Stimulated activated CD8-positive, alpha-beta memory T cell treated with anti-CD3 and anti-CD28 coated beads, Interleukin-12 subunit alpha, Interleukin-12 subunit beta, amount 100 ng/mL, for 1 hour (primary cell): ENCODE measurements at regions not wholly inside any gene's neighbourhood (a gene's known extent, or its start where the extent isn't known, plus 50 kb on each side); places are given as distances from the start of the nearest gene placed in this dataset.
"Not testable (repeated sequence)": the region's sequence is repeated elsewhere in the genome, so short reads cannot be mapped to it uniquely, and the experiment has no call there.

Experiments used
- DNase-seq: peaks from one replicate; pipeline ENCODE4 v3.0.0-alpha.2; 2020; ENCODE audit warnings: low read depth

- no peak for DNase-seq
These were observed 88.9 kb upstream of the WAC start for GRCh38 chr10:28444031-28444430.

- DNase-seq, result no peak
These were observed 87.4 kb upstream of the WAC start for GRCh38 chr10:28445516-28445915.

- no peak for DNase-seq
These were observed 83.5 kb upstream of the WAC start for GRCh38 chr10:28449382-28449781.

GRCh38 chr10:28449926-28450325 is 83.0 kb upstream of the WAC start:
- DNase-seq, result no peak

GRCh38 chr10:28453926-28454325 is 79.0 kb upstream of the WAC start:
- DNase-seq, result no peak

GRCh38 chr10:28457110-28457509 is 75.8 kb upstream of the WAC start:
- DNase-seq, result no peak

GRCh38 chr10:28457873-28458272 is 75.0 kb upstream of the WAC start:
- DNase-seq, result not testable (repeated sequence)

GRCh38 chr10:28459453-28460144 is 73.3 kb upstream of the WAC start:
- DNase-seq, result no peak

GRCh38 chr10:28463141-28463540 is 69.8 kb upstream of the WAC start:
- DNase-seq, result no peak

- DNase-seq, result no peak
These were observed 69.1 kb upstream of the WAC start for GRCh38 chr10:28463676-28464395.

GRCh38 chr10:28467615-28468014 is 65.3 kb upstream of the WAC start:
- DNase-seq, result no peak

- DNase-seq, result no peak
These were observed 64.0 kb upstream of the WAC start for GRCh38 chr10:28468707-28469483.

- no peak for DNase-seq
These were observed 61.9 kb upstream of the WAC start for GRCh38 chr10:28470873-28471651.

- no peak for DNase-seq
These were observed 61.3 kb upstream of the WAC start for GRCh38 chr10:28471652-28472050.

- DNase-seq, result no peak
These were observed 54.3 kb upstream of the WAC start for GRCh38 chr10:28478646-28479045.

- DNase-seq, result no peak
These were observed 53.5 kb upstream of the WAC start for GRCh38 chr10:28479425-28479865.

GRCh38 chr10:28479927-28480627 is 52.8 kb upstream of the WAC start:
- no peak for DNase-seq

GRCh38 chr10:28480628-28480965 is 52.3 kb upstream of the WAC start:
- no peak for DNase-seq

- DNase-seq, result not testable (repeated sequence)
These were observed 51.6 kb upstream of the WAC start for GRCh38 chr10:28481346-28481745.

- no peak for DNase-seq
These were observed 51.0 kb upstream of the WAC start for GRCh38 chr10:28481968-28482367.
